Activated T-helper 1 cell treated with anti-CD3 and anti-CD28 coated beads, Interleukin-12 subunit alpha, Interleukin-12 subunit beta, Interleukin-2, Interleukin-4 antibody, amounts not matched to agents 30 ng/mL and 10 ng/mL and 1 ng/mL, durations not matched to agents 14 hours and 24 hours and 36 hours (primary cell): ENCODE measurements at regions not wholly inside any gene's neighbourhood (a gene's known extent, or its start where the extent isn't known, plus 50 kb on each side); places are given as distances from the start of the nearest gene placed in this dataset.

Source experiments
- DNase-seq: peaks from one replicate; pipeline ENCODE4 v3.0.0; 2021; ENCODE audit warnings: low spot score
- H3K27ac Mint-ChIP-seq: one replicate; pipeline ENCODE4 v1.8.0; 2021; ENCODE audit warnings: mild to moderate bottlenecking, mixed read lengths
- H3K27me3 Mint-ChIP-seq: one replicate; pipeline ENCODE4 v1.8.0; 2022; ENCODE audit warnings: mild to moderate bottlenecking, moderate library complexity, mixed read lengths; ENCODE audit not compliant: insufficient read depth
- H3K36me3 Mint-ChIP-seq: one replicate; pipeline ENCODE4 v1.8.0; 2021; ENCODE audit warnings: low read depth, mixed read lengths
- H3K4me1 Mint-ChIP-seq: one replicate; pipeline ENCODE4 v1.8.0; 2021; ENCODE audit warnings: low read depth, mixed read lengths
- H3K4me3 Mint-ChIP-seq: one replicate; pipeline ENCODE4 v1.8.0; 2021; ENCODE audit warnings: mild to moderate bottlenecking, moderate library complexity, mixed read lengths
- H3K9me3 Mint-ChIP-seq: one replicate; pipeline ENCODE4 v1.8.0; 2021; ENCODE audit warnings: mixed read lengths
- intact Hi-C: fragments of 100-400 bp; cut with micrococcal nuclease; formaldehyde crosslinking; loops from one replicate; pipeline ENCODE4 v1.15.1; 2024

DNA sequence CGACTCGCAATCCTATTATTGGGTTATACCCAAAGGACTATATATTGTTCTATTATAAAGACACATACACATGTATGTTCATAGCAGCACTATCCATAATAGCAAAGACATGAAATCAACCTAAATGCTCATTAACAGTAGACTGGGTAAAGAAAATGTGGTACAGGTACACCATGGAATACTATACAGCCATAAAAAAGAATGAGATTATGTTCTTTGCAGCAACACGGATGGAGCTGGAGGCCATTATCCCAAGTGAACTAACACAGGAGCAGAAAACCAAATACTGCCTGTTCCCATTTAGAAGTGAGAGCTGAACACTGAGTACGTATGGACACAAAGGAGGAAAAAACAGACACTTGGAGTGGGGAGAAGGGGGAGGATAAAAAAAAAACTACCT lies 536.8 kb upstream of the DPP6 start:
- intact Hi-C loops, result no loop called here
- Mint-ChIP-seq H3K27ac (no peak overlapping the region), H3K4me1 (no peaks in the 10 kb centered on the region), H3K36me3 (no peaks in the 10 kb centered on the region), H3K4me3 (no peak overlapping the region), H3K27me3 (no peaks in the 10 kb centered on the region), H3K9me3 (peaks cover 28% of the 10 kb centered on the region)
- DNase-seq, result no peak

DNA sequence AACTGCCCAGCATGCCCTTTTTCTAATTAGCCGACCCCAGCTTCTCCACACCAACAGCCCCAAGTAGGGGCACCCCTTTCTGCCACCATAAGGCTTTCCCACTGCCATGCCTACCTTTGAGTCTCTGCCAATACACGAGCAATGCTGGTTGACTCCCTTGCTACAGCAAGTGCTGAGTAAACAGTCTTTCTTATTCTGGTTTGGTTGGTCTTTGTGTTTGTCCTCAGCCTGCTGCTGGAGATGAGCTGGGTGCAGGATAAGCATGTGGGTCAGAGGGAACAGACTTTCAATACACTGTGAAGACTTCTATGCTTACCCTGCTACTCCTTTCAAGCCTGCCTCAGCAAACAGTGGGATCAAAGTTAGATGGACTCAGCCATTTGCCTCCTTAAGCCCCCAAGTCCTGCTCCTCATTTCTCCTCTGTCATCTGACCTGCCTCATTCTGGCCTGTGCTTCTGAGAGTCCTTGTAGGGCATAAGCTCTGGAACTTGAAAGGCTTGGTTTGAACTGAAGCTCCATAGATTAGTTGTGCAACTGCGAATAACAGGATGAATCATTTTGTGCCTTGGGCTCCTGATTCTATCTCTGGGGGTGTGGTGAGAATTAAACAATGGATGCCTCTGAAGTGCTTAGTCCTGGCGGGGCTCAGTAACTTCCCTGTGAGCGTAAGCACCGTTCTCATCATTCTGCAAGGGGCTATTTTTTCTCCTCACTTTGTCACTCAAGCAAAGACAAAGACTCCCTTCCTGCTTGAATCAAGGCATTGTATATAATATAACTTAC lies 533.8 kb upstream of the DPP6 start:
- H3K27me3 Mint-ChIP-seq, result no peaks in the 10 kb centered on the region
- no peaks in the 10 kb centered on the region for H3K36me3 Mint-ChIP-seq
- H3K9me3 Mint-ChIP-seq, result peaks cover 28% of the 10 kb centered on the region
- intact Hi-C loops, result no loop called here
- no peak overlapping the region for H3K27ac Mint-ChIP-seq
- H3K4me1 Mint-ChIP-seq, result no peaks in the 10 kb centered on the region
- DNase-seq, result no peak
- H3K4me3 Mint-ChIP-seq, result no peak overlapping the region

- Mint-ChIP-seq H3K4me1 (no peaks in the 10 kb centered on the region), H3K36me3 (no peaks in the 10 kb centered on the region), H3K27me3 (no peaks in the 10 kb centered on the region), H3K4me3 (no peak overlapping the region), H3K27ac (no peak overlapping the region), H3K9me3 (peaks cover 24% of the 10 kb centered on the region)
- intact Hi-C loops, result no loop called here
- no peak for DNase-seq
Measured at GRCh38 chr7:153521370-153521769, 530.8 kb upstream of the DPP6 start.

GRCh38 chr7:153522261-153522660 lies 529.9 kb upstream of the DPP6 start:
- Mint-ChIP-seq H3K27me3 (no peaks in the 10 kb centered on the region), H3K4me3 (no peak overlapping the region), H3K4me1 (no peaks in the 10 kb centered on the region), H3K27ac (no peak overlapping the region), H3K9me3 (peaks cover 24% of the 10 kb centered on the region), H3K36me3 (no peaks in the 10 kb centered on the region)
- DNase-seq, result no peak
- intact Hi-C loops, result no loop called here

DNA sequence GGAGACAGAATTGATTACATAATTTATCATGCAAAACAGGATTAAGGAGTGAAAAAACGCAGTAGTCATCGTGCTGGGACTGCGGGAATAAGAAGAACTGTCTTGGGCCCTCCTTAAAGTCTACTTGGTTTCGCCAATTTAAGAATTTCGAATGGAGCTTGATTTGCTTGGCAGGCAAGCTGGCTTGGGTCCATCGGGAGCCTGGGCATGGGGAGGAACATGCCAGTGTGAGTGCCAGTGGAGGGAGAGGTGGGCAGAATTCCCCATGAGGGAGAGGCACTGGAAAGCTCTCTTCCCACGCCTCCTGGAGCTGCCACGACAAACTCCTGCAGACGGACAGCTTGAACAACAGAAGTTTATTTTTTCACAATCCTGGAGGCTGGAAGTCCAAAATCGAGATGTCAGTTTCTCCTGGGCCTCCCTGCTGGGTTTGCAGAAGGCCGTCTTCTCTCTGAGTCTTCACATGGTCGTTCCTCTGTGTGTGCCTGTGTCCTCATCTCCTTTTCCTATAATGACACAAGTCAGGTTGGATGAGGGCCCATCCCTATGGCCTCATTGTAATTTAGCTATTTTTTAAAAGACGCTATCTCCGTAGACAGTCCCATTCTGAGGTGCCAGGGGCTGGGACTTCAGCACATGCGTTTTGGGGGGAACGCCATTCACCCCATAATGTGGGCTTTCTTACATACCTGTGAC lies 528.7 kb upstream of the DPP6 start:
- no peak for DNase-seq

DNA sequence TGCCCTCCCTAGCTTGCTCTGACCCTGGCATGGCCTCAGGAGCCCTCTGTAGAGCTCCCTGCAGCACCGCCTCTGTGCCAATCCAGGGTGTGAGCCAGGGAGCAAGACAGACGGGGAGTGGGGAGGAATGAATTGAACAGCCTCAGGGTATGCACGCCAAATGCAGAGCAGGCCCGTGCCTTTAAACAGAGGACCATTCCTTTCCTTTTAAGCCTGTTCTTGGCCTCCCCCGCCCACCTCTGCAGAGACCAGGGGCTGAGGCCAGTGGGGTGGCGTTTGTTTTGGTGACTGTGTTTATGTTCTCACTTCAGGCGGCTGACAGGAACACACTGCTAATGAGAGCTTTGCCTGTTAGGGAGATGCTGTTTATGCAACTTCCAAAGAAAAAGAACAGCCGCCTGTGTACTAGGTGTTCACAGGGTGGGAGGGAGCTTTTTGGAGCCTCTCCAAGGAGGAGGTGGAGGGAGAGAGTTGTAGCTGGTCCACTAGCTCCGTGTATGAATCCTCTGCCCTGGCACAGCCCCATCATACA lies 528.1 kb upstream of the DPP6 start:
- no peak for DNase-seq
- Mint-ChIP-seq H3K4me1 (no peaks in the 10 kb centered on the region), H3K4me3 (no peak overlapping the region), H3K9me3 (peaks cover 6% of the 10 kb centered on the region), H3K36me3 (no peaks in the 10 kb centered on the region), H3K27ac (no peak overlapping the region), H3K27me3 (no peaks in the 10 kb centered on the region)
- intact Hi-C loops, result no loop called here

More for the DNA sequence above, 528.7 kb upstream of the DPP6 start:
- intact Hi-C loops, result no loop called here
- no peaks in the 10 kb centered on the region for H3K27me3 Mint-ChIP-seq
- H3K9me3 Mint-ChIP-seq, result peaks cover 13% of the 10 kb centered on the region
- no peak overlapping the region for H3K4me3 Mint-ChIP-seq
- no peak overlapping the region for H3K27ac Mint-ChIP-seq
- H3K36me3 Mint-ChIP-seq, result no peaks in the 10 kb centered on the region
- no peaks in the 10 kb centered on the region for H3K4me1 Mint-ChIP-seq

- H3K27ac Mint-ChIP-seq, result no peak overlapping the region
Measured at GRCh38 chr7:153529100-153529499, 523.1 kb upstream of the DPP6 start.

GRCh38 chr7:153529651-153530165 lies 522.5 kb upstream of the DPP6 start:
- H3K9me3 Mint-ChIP-seq, result peaks cover 5% of the 10 kb centered on the region
- no peaks in the 10 kb centered on the region for H3K36me3 Mint-ChIP-seq
- H3K27me3 Mint-ChIP-seq, result no peaks in the 10 kb centered on the region
- H3K4me1 Mint-ChIP-seq, result no peaks in the 10 kb centered on the region
- H3K27ac Mint-ChIP-seq, result no peak overlapping the region
- intact Hi-C loops, result no loop called here
- H3K4me3 Mint-ChIP-seq, result no peak overlapping the region
- DNase-seq, result no peak

More at GRCh38 chr7:153529100-153529499, 523.1 kb upstream of the DPP6 start:
- peaks cover 5% of the 10 kb centered on the region for H3K9me3 Mint-ChIP-seq
- intact Hi-C loops, result no loop called here
- no peak overlapping the region for H3K4me3 Mint-ChIP-seq
- no peaks in the 10 kb centered on the region for H3K4me1 Mint-ChIP-seq
- H3K36me3 Mint-ChIP-seq, result no peaks in the 10 kb centered on the region
- no peak for DNase-seq
- H3K27me3 Mint-ChIP-seq, result no peaks in the 10 kb centered on the region

DNA sequence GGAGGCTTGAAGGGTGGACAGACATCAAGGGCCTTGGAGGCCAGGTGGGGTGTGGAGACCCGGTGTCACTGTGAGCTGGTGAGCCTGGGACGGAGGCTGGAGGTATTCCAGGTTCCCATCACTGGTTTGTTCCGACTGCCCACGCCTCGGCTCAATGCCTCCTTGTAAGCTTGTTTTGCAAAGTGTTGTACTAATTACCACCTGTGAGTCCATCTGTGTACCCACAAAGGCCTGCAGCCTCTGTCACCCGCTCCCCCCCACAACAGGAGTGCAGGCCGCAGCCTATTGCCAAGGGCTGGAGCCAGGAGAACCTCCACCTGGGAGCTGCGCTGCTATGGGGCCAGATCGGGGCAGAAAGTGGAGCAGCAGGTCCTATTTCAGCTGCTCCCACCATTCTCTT lies 521.8 kb upstream of the DPP6 start:
- no peaks in the 10 kb centered on the region for H3K36me3 Mint-ChIP-seq
- DNase-seq, result no peak
- peaks cover 5% of the 10 kb centered on the region for H3K9me3 Mint-ChIP-seq
- no peaks in the 10 kb centered on the region for H3K27me3 Mint-ChIP-seq
- no peak overlapping the region for H3K27ac Mint-ChIP-seq
- no peak overlapping the region for H3K4me3 Mint-ChIP-seq
- intact Hi-C loops, result no loop called here
- no peaks in the 10 kb centered on the region for H3K4me1 Mint-ChIP-seq

DNA sequence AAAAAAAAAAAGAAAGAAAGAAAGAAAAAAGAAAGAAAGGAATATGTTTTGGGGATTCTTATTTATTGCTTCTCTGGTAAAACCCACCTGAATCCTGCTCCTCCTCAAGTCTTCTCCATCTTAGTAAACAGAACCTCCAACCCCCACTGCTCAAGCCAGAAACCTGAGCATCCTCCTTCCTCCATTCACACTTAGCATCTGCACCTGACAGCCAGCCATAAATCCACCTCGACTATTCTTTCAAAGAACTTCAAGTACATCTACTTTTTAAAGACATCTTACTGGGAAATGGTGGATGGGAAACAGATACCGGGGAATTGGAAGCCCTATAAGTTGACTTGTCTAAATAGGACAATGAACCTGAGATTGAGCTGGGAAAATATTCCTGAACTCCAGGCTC lies 519.9 kb upstream of the DPP6 start:
- no peaks in the 10 kb centered on the region for H3K36me3 Mint-ChIP-seq
- no peak overlapping the region for H3K27ac Mint-ChIP-seq
- H3K9me3 Mint-ChIP-seq, result peaks cover 5% of the 10 kb centered on the region
- DNase-seq, result no peak
- H3K4me3 Mint-ChIP-seq, result no peak overlapping the region
- H3K4me1 Mint-ChIP-seq, result no peaks in the 10 kb centered on the region
- intact Hi-C loops, result no loop called here
- no peaks in the 10 kb centered on the region for H3K27me3 Mint-ChIP-seq

DNA sequence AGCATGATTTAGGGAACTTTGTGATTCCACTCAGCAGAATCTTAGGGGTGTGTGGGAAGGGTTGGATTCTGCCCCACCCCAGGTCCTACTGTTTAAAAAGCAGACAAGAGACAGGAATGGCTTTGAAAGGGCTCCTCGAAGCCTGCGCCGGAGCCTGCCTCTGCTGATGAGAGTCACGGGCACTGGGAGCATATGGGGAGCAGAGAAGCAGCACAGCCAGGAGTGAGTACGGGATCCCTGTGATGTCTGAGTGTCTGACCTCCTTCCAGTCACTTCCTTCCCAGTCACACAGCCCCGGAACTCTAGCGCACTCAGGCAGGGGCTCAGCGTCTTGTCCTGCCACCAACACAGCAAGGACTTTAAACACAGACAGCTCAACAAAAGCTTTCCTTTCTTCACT lies 514.9 kb upstream of the DPP6 start:
- Mint-ChIP-seq H3K27me3 (no peaks in the 10 kb centered on the region), H3K27ac (no peak overlapping the region), H3K4me3 (no peak overlapping the region), H3K36me3 (no peaks in the 10 kb centered on the region), H3K4me1 (no peaks in the 10 kb centered on the region), H3K9me3 (no peaks in the 10 kb centered on the region)
- no peak for DNase-seq
- intact Hi-C loops, result no loop called here

DNA sequence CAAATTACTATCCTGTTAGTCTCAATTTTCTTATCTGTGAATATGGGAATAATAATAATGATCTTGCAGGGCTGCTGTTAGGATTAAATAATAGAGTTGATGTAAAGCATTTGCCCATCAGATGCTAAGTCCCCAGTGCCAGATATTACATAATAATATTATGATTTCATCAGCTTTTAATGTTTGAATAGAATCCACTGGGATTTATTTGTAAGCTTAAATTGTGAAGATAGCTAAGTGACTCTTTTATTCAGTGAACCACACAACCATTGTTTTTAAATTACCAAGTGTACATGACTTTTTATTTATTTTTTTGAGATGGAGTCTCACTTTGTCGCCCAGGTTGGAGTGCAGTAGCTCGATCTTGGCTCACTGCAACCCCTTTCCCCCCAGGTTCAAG lies 510.3 kb upstream of the DPP6 start:
- Mint-ChIP-seq H3K9me3 (peaks cover 7% of the 10 kb centered on the region), H3K27ac (no peak overlapping the region), H3K4me3 (no peak overlapping the region), H3K27me3 (no peaks in the 10 kb centered on the region), H3K36me3 (no peaks in the 10 kb centered on the region), H3K4me1 (no peaks in the 10 kb centered on the region)
- no peak for DNase-seq
- intact Hi-C loops, result no loop called here

DNA sequence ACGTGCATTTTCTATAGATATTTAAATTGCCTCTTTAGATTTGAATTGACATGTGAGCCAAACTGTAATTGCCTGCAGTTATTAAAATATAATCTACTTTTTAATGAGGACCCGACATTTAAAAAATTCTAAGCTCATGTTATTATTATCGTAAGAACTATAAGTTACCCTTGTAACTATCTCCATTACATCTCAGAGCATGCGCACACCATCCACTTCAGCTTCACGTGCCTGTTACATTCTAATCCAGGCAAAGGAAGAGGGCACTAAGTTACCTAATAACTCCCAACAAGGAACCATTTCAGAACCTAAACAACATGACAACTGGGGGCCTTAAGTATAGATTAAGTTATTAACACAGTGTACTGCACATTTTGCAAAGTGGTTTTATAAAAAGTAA lies 509.0 kb upstream of the DPP6 start:
- Mint-ChIP-seq H3K36me3 (no peaks in the 10 kb centered on the region), H3K4me3 (no peak overlapping the region), H3K9me3 (peaks cover 7% of the 10 kb centered on the region), H3K4me1 (no peaks in the 10 kb centered on the region), H3K27ac (no peak overlapping the region), H3K27me3 (no peaks in the 10 kb centered on the region)
- intact Hi-C loops, result no loop called here
- DNase-seq, result no peak
